Activated CD8-positive, alpha-beta T cell treated with anti-CD3 and anti-CD28 coated beads, Interleukin-2, amount 10 ng/mL, durations not matched to agents 7 days and 5 days (primary cell): ENCODE measurements at regions not wholly inside any gene's neighbourhood (a gene's known extent, or its start where the extent isn't known, plus 50 kb on each side); places are given as distances from the start of the nearest gene placed in this dataset.

Experiments used
- ATAC-seq: fragments of 150-1000 bp; cut with Tn5 transposase; one replicate; pipeline ENCODE4 v1.10.0; 2021; ENCODE audit warnings: moderate library complexity
- CTCF ChIA-PET: fragments of 350-600 bp; sonication (Branson Sonifier 250); formaldehyde crosslinking; loops from one replicate; lab custom pipeline; 2021; ENCODE audit warnings: antibody characterized with exemption; lab: Charles Lee
- POLR2A ChIA-PET: fragments of 350-600 bp; sonication (Branson Sonifier 250); formaldehyde crosslinking; loops from one replicate; lab custom pipeline; 2021; ENCODE audit warnings: antibody characterized with exemption; lab: Charles Lee
- DNase-seq: peaks from one replicate; pipeline ENCODE4 v3.0.0-alpha.2; 2020
- H3K27ac Mint-ChIP-seq: one replicate; pipeline ENCODE4 v1.8.0; 2021; ENCODE audit warnings: mild to moderate bottlenecking, mixed read lengths
- H3K27me3 Mint-ChIP-seq: one replicate; pipeline ENCODE4 v1.8.0; 2021; ENCODE audit warnings: low read depth, mixed read lengths
- H3K36me3 Mint-ChIP-seq: one replicate; pipeline ENCODE4 v1.8.0; 2021; ENCODE audit warnings: low read depth, mixed read lengths
- H3K4me1 Mint-ChIP-seq: one replicate; pipeline ENCODE4 v1.8.0; 2021; ENCODE audit warnings: low read depth, mixed read lengths
- H3K4me3 Mint-ChIP-seq: one replicate; pipeline ENCODE4 v1.8.0; 2021; ENCODE audit warnings: mild to moderate bottlenecking, mixed read lengths
- H3K9me3 Mint-ChIP-seq: one replicate; pipeline ENCODE4 v1.8.0; 2022; ENCODE audit warnings: mixed read lengths; ENCODE audit not compliant: insufficient read depth

DNA sequence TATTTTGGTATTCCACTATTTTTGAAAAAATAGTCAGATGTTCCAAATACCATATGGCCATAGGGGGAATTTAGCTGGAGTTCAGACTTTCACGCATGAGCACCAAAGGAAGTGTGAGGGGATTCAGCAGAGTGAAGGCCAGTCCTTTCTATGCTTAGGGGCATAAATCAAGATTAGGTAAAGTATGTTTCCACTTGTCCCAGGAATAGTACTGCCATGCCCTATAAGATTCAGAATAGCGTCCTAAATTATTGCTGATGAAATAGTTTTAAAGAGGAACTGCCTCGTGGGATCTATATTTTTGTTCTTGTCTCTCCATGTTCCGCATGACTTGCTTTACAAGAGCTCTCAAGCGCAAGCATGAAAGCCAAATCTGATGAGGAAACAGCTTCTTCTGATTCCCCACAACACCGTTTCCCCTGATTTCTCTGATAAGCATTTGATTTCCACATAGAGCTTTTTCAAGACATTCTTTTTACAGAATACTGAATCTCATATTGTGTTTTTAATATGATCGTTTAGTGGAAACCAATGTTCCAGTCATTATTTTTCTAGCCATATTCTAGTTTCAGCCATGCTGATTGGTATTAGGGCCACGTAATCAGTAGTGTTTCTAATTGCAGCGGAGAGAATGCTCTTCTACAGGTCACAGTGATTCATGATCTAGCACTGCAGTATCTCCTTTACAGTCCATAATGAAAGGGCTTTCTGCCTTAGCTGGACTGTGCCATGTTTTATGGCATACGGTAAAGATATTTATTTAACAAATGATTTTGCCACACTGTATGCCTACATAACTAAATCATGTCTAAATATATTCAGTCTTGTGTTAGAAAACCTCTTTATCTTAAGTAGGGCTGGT is 492.3 kb downstream of the CENPC start:
- Mint-ChIP-seq H3K27me3 (no peaks in the 10 kb centered on the region), H3K4me3 (no peak overlapping the region), H3K36me3 (no peaks in the 10 kb centered on the region), H3K9me3 (no peaks in the 10 kb centered on the region), H3K4me1 (no peaks in the 10 kb centered on the region), H3K27ac (no peak overlapping the region)
- no peak for ATAC-seq
- POLR2A ChIA-PET, result no interaction called here
- CTCF ChIA-PET, result no interaction called here
- no peak for DNase-seq

DNA sequence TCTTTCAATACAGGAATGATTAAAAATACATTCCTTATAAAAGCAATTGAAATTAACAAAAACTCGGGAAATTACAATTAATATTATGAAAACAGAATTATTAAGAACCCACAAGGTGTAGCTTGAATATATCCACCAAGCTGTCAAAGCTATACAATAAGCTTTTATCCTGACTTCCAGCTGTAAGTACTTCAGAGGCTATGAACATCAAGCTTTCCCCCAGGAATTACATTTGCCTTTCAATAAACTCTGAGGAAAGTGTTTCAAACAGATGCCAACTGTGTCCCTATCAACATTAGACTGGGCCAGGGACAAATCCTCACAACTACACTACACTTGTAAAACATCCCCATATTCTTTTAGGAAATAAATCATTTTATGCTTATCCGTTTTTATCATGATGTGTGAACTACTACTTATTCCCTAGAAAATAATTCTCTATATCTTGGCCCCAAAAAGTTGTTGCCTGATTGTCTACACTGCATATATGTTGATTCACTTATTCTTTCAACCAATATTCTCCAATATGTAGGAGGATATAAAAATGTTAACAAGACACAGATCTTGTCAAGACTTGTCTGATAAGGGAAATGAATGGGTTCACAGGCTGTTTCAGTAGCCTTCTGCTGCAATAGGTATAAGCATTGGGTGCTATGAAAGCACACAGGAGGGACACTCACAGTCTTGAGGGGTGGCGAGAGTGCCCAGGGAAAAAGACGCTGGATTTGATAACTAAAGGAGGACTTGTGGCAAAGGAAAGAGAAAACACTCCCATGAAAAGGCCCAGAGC is 494.1 kb downstream of the CENPC start:
- H3K9me3 Mint-ChIP-seq, result no peaks in the 10 kb centered on the region
- CTCF ChIA-PET, result no interaction called here
- H3K27me3 Mint-ChIP-seq, result no peaks in the 10 kb centered on the region
- no peak for DNase-seq
- no peak for ATAC-seq
- H3K4me1 Mint-ChIP-seq, result no peaks in the 10 kb centered on the region
- no peak overlapping the region for H3K27ac Mint-ChIP-seq
- H3K36me3 Mint-ChIP-seq, result no peaks in the 10 kb centered on the region
- H3K4me3 Mint-ChIP-seq, result no peak overlapping the region
- POLR2A ChIA-PET, result no interaction called here

DNA sequence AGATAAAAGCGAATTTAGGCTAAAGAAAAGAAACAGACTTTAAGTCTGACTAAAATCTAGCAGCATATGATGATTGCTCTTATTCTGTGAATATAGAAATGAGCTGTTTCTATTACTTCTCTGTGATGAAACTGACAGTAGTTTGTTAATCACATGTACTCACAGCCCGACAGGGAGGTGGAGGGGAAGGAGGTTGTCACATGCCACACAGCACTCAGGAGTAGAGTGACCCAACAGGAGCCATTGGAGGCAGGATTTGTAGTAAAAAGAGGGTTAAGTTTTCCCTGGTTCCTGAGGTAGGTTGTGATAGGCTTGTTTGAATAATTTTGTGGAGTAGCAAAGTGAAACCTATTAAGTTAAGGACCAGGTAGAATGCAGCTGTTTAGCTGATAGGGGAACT is 495.9 kb downstream of the CENPC start:
- Mint-ChIP-seq H3K27me3 (no peaks in the 10 kb centered on the region), H3K4me1 (no peaks in the 10 kb centered on the region), H3K4me3 (no peak overlapping the region), H3K27ac (no peak overlapping the region), H3K9me3 (no peaks in the 10 kb centered on the region), H3K36me3 (no peaks in the 10 kb centered on the region)
- no peak for ATAC-seq
- CTCF ChIA-PET, result no interaction called here
- DNase-seq, result no peak
- POLR2A ChIA-PET, result no interaction called here

DNA sequence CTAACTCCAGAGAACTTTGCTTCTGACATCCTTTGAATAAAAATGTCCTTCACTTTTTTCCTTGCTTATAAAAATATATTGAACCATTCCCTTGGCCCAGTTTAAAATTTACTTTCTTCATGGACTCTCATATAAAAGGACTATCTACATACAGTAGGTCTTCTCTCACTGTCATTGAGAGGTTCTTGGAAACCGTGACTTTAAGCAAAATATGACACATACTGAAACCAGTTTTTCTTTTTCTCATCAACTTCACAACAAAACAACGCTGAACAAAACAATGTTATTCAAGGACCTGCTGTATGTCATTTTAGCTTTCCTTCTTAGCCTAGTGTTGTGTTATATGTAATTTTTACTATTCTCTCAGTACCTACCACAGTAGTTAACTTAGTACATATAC is 496.8 kb downstream of the CENPC start:
- Mint-ChIP-seq H3K4me3 (no peak overlapping the region), H3K27ac (no peak overlapping the region), H3K36me3 (no peaks in the 10 kb centered on the region), H3K27me3 (no peaks in the 10 kb centered on the region), H3K9me3 (no peaks in the 10 kb centered on the region), H3K4me1 (no peaks in the 10 kb centered on the region)
- ATAC-seq (no peak), DNase-seq (no peak)
- ChIA-PET CTCF (no interaction called here), POLR2A (no interaction called here)

DNA sequence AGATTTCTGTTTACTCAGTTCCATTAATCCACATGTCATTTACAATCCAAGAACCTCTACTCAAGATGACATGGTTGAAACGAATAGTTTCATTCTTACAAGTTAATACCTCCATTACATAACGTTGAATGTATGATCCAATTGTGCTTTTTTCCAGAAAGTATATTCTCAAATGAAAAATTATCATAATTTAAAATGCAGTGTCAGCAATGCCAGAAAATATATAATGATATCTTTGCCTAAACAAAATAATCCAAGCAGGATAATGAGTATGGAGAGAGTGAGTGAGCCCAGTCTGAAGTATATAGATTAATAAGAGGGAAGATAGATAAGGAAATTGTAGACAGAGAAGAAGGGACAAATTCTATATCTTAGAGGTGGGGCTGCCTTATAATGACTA is 505.0 kb downstream of the CENPC start:
- ChIA-PET CTCF (no interaction called here), POLR2A (no interaction called here)
- no peak overlapping the region for H3K4me3 Mint-ChIP-seq
- no peaks in the 10 kb centered on the region for H3K27me3 Mint-ChIP-seq
- no peaks in the 10 kb centered on the region for H3K4me1 Mint-ChIP-seq
- H3K27ac Mint-ChIP-seq, result no peak overlapping the region
- H3K36me3 Mint-ChIP-seq, result no peaks in the 10 kb centered on the region
- no peaks in the 10 kb centered on the region for H3K9me3 Mint-ChIP-seq
- no peak for DNase-seq
- ATAC-seq, result no peak

DNA sequence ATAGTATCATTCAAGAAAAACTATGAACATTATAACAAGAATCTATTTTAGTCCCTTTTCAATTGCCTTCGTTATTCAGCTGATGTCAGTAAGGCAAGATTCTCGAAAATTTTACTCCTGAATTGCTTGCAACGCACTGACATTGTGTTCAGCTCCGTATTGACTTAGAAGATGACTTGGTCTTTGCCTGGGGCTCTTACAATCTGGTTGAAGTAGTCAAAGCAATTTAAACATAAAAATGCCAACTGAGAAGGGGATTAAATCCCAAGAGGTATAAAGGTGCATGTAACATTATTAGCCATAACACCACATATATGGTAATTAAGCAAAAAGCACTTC is 507.1 kb downstream of the CENPC start:
- no peaks in the 10 kb centered on the region for H3K36me3 Mint-ChIP-seq
- H3K4me3 Mint-ChIP-seq, result no peak overlapping the region
- H3K27me3 Mint-ChIP-seq, result no peaks in the 10 kb centered on the region

DNA sequence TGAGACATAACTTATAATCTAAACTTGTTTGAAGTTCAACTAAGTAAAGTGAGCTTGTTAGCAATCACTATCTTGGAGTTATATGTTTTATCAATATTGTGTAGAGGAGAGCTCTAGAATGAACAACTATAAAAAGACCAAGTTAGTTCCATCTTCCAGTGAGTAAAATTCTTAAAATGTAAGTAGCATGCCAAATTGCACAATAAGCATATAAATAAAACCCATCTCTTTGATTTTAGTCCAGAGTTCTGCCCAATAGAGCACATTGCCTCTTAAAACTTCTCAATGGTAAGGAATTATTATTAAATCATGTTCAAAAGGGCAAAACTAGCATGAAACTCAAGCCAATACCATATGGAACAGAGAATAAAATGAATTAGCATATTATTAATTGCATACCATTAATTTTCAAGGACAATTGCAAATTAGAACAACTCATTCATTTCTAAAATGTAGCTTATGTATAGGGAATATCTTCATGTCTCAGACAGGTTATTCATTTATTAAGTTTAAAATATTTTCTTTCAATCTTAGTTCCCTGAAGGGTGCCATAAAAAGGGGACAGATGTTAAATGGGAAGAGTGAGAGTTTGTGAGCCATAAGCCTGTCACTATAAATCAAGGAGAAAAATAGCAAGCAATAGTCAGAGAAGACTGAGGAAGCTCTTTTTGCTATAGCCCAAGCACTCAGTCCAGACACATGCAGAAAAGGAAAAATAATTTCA is 507.6 kb downstream of the CENPC start:
- H3K9me3 Mint-ChIP-seq, result no peaks in the 10 kb centered on the region
- ChIA-PET CTCF (no interaction called here), POLR2A (no interaction called here)
- no peak overlapping the region for H3K4me3 Mint-ChIP-seq
- H3K27ac Mint-ChIP-seq, result no peak overlapping the region
- no peak for ATAC-seq
- H3K36me3 Mint-ChIP-seq, result no peaks in the 10 kb centered on the region
- no peak for DNase-seq
- H3K27me3 Mint-ChIP-seq, result no peaks in the 10 kb centered on the region
- H3K4me1 Mint-ChIP-seq, result no peaks in the 10 kb centered on the region

More for the DNA sequence above, 507.1 kb downstream of the CENPC start:
- DNase-seq (no peak), ATAC-seq (no peak)
- ChIA-PET POLR2A (no interaction called here), CTCF (no interaction called here)
- no peaks in the 10 kb centered on the region for H3K9me3 Mint-ChIP-seq
- no peaks in the 10 kb centered on the region for H3K4me1 Mint-ChIP-seq
- H3K27ac Mint-ChIP-seq, result no peak overlapping the region

DNA sequence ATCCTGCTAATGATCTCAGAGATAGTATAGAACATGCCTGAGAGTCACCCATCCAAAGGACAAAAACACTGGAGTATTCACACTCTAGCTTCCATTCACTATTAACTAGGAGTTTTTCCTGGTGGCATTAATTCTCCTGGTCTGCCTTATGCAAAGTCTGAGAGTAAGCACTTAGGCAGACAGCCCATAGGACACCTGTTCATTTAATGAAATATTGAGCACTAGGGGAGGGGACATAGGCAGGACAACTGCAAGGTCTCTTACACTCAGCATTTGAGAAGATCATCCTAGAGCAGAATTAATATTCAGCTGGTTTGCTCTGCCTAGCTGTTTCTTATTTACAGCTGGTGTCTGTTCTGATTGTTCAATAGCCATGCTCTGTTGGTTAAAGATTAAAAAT is 508.5 kb downstream of the CENPC start:
- no peak for ATAC-seq

DNA sequence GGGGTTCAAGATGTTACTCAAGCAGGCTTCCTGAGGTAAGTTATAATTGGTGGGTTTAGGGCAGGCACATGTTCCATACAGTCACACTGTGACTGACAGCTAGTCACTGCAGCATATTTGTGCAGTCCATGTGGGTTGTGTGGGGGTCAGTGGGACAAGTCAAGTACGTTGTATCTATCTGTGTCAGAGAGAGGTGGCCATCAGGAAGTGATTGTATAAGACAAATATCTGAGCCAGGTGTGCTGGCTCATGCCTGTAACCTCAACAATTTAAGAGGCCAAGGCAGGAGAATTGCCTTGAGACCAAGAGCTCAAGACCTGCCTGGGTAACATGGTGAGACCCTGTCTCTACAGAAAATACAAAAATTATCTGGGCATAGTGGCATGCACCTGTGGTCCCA is 509.3 kb downstream of the CENPC start:
- Mint-ChIP-seq H3K27me3 (no peaks in the 10 kb centered on the region), H3K4me1 (no peaks in the 10 kb centered on the region), H3K27ac (no peak overlapping the region), H3K9me3 (no peaks in the 10 kb centered on the region), H3K36me3 (no peaks in the 10 kb centered on the region), H3K4me3 (no peak overlapping the region)
- ChIA-PET CTCF (no interaction called here), POLR2A (no interaction called here)
- DNase-seq, result no peak
- ATAC-seq, result no peak

More for the DNA sequence above, 508.5 kb downstream of the CENPC start:
- no peaks in the 10 kb centered on the region for H3K36me3 Mint-ChIP-seq
- H3K4me3 Mint-ChIP-seq, result no peak overlapping the region
- no peaks in the 10 kb centered on the region for H3K9me3 Mint-ChIP-seq
- CTCF ChIA-PET, result no interaction called here
- no peak for DNase-seq
- H3K27me3 Mint-ChIP-seq, result no peaks in the 10 kb centered on the region
- POLR2A ChIA-PET, result no interaction called here
- no peak overlapping the region for H3K27ac Mint-ChIP-seq
- no peaks in the 10 kb centered on the region for H3K4me1 Mint-ChIP-seq

DNA sequence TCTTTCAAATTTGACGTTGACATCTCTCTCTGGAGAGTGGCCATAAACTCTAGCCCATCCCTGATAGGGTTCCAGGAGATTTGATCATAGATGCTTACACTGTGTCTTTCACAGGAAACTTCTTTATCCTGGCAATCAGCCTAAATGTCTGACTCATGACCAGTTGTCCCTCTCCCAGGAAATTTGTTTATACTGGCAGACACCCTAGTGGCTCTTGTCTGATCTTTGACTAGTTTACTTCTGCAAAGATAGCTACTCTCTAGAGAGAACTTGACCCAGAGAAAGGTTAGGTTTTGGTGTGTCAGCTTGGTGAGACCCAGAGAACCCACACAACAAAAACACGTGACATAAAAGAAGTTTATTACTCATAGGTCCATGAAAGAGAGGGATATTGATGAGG is 509.8 kb downstream of the CENPC start:
- ChIA-PET POLR2A (no interaction called here), CTCF (no interaction called here)
- H3K27ac Mint-ChIP-seq, result no peak overlapping the region
- DNase-seq (no peak), ATAC-seq (no peak)
- no peaks in the 10 kb centered on the region for H3K27me3 Mint-ChIP-seq
- H3K4me3 Mint-ChIP-seq, result no peak overlapping the region
- no peaks in the 10 kb centered on the region for H3K4me1 Mint-ChIP-seq
- no peaks in the 10 kb centered on the region for H3K9me3 Mint-ChIP-seq
- no peaks in the 10 kb centered on the region for H3K36me3 Mint-ChIP-seq

DNA sequence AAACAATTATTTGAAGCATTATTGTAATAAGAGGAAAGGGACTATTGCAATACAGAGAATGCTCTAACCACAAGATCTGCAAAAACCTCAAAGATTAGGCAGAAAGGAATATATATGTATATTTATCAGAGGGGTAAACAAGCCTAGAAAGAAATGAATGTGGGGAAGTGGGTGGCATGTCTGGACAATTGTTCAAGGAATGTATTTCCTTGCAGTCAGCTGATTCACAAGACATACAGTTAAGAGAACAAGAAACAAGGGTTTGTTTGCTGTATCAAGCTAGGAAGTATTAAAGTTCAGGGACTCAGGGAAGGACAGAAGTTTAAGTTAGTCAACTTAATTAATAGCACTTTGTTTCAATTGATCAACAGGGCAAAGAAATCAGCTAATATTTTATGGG is 514.7 kb downstream of the CENPC start:
- Mint-ChIP-seq H3K27ac (no peak overlapping the region), H3K36me3 (no peaks in the 10 kb centered on the region), H3K4me3 (no peak overlapping the region), H3K9me3 (no peaks in the 10 kb centered on the region), H3K27me3 (no peaks in the 10 kb centered on the region), H3K4me1 (no peaks in the 10 kb centered on the region)
- DNase-seq, result no peak
- no peak for ATAC-seq
- ChIA-PET POLR2A (no interaction called here), CTCF (no interaction called here)

DNA sequence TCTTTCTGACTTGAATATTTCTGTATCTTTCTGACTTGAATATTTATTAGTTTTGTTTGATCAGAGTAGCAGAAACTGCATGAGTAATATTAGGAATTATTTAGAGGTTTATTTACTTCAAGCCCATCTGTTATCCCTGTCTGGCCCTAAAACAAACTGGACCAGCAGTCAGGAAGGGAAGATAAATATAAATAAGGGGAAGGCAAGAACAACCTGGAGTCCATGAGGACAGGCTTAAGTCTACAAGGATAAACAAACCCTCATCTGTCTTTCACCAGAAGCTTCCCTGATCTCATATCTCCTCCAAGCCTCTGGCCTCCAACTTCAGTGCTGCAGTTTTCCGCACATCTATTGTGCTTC is 524.9 kb downstream of the CENPC start:
- Mint-ChIP-seq H3K9me3 (peaks cover 4% of the 10 kb centered on the region), H3K36me3 (no peaks in the 10 kb centered on the region), H3K27me3 (no peaks in the 10 kb centered on the region), H3K4me1 (no peaks in the 10 kb centered on the region), H3K4me3 (no peak overlapping the region), H3K27ac (no peak overlapping the region)
- ChIA-PET POLR2A (no interaction called here), CTCF (no interaction called here)
- DNase-seq (no peak), ATAC-seq (no peak)
